Activated CD4-positive, alpha-beta T cell treated with anti-CD3 and anti-CD28 coated beads, Interleukin-2, amount 50 U/mL, for 48 hours (primary cell): ENCODE measurements at regions not wholly inside any gene's neighbourhood (a gene's known extent, or its start where the extent isn't known, plus 50 kb on each side); places are given as distances from the start of the nearest gene placed in this dataset.
"Not testable (repeated sequence)": the region's sequence is repeated elsewhere in the genome, so short reads cannot be mapped to it uniquely, and the experiment has no call there.

Experiments
- DNase-seq, 2 experiments: peaks; one replicate each; pipeline ENCODE4 v3.0.0-alpha.2; 2020

DNA sequence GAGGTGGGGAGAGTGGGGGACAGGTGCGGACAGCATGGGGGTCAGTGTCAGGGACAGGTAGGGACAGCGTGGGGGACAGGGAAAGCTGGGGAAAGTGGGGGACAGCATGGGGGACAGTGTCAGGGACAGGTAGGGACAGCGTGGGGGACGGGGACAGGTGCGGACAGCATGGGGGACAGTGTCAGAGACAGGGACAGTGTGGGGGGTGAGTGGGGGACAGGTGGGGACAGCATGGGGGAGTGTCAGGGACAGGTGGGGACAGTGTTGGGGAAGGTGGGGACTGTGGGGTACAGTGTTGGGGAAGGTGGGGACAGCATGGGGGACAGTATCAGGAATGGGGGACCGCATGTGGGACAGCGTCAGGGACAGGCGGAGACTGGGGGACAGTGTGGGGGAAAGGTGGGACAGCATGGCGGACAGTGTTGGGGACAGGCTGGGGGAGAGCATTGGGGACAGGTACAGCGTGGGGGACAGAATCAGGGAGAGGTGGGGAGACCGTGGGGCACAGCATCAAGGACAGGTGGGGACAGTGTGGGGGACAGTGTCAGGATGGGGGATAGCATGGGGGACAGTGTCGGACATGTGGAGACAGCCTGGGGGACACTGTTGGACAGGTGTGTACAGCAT, 96.1 kb downstream of the TMEM121 start:
- no peak for DNase-seq

DNA sequence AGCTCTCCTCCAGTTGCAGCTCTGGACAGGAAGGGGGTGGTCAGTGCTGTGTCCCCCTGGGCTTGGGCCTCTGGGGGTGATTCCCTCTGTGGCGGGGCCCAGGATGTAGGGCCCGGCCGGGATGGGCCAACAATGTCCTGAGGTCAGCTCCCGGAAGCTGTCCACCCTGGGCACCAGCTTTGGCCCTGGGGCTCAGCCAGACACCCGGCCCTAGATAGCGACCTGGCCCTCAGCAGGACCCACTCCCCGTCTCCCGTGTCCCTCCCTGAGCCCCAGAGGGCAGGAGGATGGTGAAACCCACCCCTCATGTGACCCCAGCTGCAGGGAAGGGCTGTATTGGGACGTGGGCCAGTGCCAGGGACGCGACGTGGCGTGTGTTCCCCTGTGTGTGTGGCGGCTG, 96.8 kb downstream of the TMEM121 start:
- not testable (repeated sequence) for DNase-seq

DNA sequence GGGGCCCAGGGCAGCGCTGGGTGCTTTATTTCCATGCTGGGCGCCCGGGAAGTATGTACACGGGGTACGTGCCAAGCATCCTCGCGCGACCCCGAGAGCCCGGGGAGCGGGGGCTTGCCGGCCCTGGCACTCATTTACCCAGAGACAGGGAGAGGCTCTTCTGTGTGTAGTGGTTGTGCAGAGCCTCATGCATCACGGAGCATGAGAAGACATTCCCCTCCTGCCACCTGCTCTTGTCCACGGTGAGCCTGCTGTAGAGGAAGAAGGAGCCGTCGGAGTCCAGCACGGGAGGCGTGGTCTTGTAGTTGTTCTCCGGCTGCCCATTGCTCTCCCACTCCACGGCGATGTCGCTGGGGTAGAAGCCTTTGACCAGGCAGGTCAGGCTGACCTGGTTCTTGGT, 98.0 kb downstream of the TMEM121 start:
- DNase-seq = not testable (repeated sequence)

DNA sequence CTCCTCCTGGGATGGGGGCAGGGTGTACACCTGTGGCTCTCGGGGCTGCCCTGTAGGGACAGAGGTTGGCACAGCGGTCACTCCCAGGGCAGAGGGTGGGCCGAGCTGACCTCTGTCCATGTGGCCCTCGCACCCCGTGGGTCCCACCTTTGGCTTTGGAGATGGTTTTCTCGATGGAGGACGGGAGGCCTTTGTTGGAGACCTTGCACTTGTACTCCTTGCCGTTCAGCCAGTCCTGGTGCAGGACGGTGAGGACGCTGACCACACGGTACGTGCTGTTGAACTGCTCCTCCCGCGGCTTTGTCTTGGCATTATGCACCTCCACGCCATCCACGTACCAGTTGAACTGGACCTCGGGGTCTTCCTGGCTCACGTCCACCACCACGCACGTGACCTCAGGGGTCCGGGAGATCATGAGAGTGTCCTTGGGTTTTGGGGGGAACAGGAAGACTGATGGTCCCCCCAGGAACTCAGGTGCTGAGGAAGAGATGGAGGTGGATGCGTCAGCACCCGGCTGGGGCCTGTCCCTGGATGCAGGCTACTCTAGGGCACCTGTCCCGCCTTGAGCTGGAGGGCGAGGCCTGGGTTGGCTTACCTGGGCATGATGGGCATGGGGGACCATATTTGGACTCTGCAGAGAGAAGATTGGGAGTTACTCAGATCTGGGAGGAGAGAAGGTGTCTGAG, 98.5 kb downstream of the TMEM121 start:
- DNase-seq = not testable (repeated sequence)

DNA sequence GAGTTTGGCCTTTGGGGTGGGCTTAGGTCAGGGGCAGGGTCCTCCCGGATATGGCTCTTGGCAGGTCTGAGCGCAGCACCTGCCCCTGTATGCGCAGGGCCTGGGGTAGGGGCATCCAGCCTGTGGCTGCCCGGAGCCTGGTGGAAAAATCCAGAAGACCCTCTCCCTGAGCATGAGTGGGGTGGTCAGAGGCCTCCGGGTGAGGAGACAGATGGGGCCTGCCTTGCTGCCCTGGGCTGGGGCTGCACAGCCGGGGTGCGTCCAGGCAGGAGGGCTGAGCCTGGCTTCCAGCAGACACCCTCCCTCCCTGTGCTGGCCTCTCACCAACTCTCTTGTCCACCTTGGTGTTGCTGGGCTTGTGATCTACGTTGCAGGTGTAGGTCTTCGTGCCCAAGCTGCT, 99.1 kb downstream of the TMEM121 start:
- not testable (repeated sequence) for DNase-seq

DNA sequence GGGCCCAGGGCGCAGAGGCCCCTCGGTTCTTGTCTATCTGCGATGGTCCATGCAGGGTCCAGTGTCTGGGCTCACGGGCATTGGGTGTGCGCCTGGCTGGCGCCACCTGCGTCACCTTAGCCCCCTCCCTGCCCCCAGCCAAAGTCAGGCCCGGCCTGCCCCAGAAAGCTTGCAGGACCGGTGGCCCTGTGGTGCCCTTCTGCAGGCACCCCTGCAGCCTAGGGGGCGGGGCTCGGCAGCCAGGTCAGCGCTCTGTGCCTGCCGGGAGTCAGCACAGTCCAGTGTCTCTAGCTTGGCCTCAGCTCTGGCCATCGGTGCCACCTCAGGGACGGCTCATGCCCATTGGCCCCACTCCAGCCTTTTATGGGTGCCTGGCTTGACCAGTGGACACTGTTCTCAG, 99.7 kb downstream of the TMEM121 start:
- DNase-seq = not testable (repeated sequence)

DNA sequence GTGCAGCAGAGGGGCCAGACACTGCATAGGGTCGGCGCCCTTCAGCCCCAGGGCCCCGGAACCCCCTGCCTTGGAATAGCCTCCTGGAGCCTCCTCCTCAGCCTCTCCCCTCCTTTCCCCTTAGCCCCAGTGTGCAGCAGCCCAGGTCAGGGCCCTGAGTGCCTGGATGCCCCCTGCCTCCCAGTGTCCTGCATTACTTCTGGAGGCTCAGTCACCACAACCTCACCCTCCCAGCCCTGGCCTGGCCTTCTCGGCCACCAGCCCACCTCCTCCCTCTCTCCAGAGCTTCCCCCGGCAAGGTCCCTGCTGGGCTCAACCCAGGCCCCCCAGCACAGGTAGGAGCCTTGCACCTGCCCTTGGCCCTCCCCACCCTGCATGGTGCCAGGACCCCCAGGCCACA, 100.3 kb downstream of the TMEM121 start:
- DNase-seq = not testable (repeated sequence)

DNA sequence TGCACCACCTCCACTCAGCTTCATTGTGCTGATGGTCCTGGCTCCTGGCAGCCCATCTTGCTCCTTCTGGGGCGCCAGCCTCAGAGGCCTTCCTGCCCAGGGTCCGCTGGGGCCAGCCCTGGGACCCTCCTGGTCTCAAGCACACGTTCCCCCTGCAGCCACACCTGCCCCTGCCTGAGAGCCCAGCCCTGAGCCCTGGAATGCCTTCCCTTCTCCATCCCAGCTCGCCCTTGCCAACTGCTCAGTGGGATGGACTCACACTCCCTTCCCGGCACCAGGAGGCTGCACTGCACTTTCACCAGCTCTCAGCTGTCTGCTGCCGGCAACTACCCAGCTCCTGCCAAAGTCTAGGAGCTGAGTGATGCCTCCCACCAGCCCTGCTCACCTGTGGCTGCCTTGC, 100.9 kb downstream of the TMEM121 start:
- not testable (repeated sequence) for DNase-seq

DNA sequence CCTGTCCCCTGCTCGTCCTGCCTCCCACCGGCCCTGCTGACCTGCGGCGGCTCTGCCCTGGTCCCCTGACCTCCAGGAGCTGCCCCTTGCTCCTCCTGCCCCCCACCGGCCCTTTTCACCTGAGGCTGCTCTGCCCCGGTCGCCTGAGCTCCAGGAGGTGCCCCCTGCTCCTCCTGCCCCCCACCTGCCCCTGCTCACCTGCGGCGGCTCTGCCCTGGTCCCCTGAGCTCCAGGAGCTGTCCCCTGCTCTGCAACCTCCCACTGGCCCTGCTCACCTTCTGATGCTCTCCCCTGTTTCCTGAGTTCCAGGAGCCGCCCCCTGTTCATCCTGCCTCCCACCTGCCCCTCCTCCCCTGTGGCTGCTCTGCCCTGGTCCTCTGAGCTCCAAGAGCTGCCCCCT, 101.3 kb downstream of the TMEM121 start:
- DNase-seq = no peak

DNA sequence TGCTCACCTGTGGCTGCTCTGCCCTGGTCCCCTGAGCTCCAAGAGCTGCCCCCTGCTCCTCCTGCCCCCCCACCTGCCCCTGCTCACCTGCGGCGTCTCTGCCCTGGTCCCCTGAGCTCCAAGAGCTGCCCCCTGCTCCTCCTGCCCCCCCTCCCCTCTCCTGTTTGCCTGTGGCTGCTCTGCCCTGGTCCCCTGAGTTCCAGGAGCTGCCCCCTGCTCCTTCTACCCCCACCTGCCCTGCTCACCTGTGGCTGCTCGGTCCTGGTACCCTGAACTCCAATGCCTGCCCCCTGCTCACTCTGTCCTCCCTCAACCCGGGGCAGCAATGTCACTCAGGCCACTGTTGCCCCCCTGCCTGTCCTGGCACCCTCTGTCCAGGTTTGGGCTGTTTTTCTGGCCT, 101.7 kb downstream of the TMEM121 start:
- not testable (repeated sequence) for DNase-seq

DNA sequence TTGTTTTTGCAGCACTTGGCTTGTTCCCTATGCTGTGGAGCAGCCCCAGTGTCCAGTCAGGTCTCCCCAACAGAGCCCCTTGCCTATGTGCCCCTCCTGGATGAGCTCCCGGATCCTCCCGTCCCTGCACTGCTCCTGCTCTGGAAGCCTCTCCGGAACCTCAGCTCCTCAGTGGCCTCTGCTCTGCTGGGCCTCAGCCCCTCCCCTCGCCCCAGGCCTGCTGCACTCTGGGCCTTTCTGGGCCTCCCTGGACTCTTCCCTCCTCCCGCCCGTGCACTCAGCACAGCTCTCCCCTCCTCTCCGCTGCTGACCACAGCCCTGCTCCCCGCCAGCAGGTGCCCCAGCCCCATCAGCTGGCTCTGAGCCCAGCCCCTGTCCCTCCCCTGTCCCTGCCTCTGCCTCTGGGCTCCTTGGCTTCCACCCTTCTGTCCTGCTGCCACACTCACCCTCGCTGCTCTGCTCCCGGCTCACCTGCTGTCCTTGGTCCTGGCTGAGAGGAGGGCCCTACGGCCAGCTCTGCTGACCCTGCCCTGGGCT, 102.2 kb downstream of the TMEM121 start:
- not testable (repeated sequence) for DNase-seq

DNA sequence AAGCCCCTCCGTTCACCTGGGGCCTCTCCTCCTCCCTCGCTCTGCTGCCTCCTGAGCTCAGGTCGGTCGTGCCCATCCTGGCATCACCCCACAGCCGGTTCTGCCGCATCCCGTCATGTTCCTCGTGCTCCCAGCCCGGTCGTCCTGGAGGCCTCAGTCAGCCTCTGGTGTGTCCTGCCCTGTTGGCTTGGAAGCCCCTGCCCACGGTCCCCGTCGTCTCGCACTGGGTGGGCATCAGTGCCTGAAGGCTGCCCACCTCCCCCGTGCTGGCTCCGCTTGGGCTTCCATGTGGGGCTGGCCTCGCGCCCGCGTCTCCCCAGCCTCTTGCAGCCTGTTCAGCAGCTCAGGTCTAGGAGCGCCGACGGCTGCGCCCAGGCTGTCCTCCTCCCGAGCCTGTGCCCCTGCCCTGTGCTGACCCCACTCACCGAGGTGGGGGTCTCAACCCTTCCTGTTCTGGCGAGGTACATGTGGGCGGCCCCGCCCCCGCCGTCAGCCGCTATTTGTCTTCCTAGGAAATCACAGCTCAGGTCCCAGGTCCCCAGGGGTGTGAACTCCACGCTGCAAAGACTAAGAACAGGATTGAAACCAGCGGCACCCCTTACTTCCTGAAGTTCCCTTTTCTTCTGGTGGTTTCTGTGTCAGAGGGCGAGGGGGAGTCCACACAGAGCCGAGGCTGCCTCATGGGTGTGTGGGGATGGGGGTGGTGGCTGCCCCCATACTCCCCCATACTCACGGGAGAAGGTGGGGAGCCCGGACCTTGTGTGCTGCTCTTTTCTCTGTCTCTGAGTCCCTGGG, 102.9 kb downstream of the TMEM121 start:
- not testable (repeated sequence) for DNase-seq

DNA sequence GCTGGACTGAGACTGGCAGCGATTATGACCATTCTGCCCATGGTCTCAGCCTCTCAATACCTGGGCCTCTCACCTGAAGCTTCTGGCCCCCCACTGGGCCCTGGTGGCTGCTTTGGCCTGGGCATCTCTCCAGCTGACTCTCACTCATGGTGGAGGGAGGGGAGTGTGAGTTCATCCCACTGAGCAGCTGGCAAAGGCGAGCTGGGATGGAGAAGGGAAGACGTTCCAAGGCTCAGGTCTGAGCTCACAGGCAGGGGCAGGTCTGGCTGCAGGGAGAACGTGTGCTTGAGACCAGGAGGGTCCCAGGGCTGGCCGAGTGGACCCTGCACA, 103.5 kb downstream of the TMEM121 start:
- no peak for DNase-seq

DNA sequence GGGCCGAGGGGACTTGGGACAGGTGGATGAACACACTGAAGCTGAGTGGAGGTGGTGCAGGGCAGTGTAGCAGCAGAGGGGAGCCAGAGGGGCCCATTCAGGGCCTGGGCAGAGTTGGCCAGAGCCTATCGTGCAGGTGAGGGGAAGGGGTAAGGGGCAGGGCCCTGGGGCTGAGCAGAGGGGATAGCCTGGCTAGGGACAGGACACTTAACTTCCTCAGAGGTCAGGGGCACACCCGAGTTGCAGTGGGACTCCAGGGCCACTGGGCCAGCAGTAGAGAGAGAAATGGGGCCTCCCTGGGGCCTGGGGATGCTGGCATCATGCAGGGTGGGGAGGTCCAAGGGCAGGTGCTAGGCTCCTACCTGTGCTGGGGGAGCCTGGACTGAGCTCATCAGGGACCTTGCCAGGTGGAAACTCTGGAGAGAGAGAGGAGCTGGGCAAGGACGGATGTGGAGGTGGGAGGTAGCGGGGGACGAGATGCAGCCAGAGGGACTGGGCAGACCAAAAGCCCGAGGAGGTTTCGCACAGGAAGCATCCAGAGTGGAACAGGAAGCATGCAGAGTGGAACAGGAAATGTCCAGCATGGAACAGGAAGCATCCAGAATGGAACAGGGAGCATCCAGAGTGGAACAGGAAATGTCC, 104.0 kb downstream of the TMEM121 start:
- DNase-seq = not testable (repeated sequence)

DNA sequence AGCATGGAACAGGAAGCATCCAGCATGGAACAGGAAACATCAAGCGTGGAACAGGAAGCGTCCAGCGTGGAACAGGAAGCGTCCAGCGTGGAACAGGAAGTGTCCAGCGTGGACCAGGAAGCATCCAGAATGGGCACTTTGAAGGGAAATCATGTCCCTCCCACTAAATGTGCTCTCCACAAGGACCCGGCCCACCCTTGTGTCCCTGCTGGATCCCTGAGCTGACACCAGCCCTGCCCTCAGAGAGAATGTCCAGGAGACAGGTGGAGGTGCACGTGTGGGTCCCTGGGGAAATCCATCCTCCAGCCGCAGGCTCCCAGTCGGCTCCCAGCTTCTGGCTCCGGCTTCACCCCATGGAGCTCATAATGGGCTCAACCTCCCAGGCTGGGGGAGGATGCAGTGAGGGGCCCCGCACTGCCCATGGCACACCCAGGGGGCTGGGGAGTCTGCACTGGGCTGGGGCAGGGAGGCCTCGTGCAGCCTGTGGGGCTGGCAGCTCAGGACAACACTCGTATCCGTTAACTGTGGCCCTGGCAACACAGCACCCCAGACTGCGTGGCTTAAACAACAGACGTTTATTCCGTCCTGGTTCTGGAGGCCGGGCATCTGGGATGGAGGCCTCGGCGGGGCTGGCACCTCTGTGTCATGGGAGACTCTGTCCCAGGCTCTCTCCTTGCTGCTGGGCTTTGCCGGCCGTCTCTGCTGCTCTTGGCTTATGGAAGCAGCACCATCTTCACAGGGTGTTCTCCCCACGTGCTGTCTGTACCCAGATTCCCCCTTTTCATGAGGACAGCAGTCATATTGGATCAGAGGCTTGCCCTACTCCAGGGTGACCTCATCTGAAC, 104.8 kb downstream of the TMEM121 start:
- not testable (repeated sequence) for DNase-seq

DNA sequence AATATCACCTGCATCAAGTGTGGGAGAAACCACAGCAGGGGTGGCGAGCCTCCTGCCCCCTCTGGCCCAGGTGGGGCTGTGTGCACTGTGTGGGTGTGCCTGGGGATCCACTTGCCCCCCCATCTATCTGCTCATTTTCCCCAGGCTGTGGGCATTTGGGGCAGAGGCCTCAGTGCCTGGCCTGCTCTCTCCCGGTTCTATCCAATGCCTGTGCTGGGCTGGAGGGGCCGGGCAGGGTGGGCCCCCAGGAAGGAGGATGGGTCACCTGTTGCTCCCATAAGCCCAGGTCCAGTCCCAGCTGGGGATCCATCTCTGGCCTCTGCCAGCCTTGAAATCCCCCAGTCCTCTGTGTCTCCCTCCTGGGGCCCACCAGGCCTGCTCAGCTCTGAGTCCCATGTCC, 105.6 kb downstream of the TMEM121 start:
- no peak for DNase-seq

DNA sequence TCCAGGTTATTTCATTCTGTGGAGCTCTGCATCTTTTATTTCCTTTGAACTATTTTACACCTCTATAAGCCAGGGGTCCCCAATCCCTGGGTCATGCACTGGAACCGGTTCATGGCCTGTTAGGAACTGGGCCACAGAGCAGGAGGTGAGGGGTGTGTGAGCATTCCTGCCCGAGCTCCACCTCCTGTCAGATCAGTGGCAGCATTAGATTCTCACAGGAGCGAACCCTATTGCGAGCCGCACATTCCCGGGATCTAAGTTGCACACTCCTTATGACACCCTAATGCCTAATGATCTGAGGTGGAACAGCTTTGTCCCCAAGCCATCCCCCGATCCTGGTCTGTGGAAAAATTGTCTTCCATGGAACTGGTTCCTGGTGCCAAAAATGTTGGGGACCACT, 107.2 kb downstream of the TMEM121 start:
- not testable (repeated sequence) for DNase-seq

DNA sequence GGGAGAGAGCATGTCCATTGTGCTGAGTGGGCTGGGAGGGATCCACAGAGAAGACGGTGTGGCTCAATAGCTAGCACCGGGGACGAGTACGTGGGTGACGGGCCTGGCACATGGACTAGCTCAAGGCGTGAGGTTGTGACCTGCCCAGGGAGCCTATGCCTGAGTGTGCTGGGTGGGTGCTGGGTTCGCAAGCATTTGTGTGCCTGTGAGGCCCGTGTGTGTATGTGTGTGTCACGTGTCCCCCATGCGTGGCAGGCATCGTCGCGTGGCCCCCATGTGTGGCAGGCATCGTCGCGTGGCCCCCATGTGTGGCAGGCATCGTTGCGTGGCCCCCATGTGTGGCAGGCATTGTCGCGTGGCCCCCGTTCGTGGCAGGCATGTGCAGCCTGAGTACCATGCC, 109.2 kb downstream of the TMEM121 start:
- DNase-seq = no peak

DNA sequence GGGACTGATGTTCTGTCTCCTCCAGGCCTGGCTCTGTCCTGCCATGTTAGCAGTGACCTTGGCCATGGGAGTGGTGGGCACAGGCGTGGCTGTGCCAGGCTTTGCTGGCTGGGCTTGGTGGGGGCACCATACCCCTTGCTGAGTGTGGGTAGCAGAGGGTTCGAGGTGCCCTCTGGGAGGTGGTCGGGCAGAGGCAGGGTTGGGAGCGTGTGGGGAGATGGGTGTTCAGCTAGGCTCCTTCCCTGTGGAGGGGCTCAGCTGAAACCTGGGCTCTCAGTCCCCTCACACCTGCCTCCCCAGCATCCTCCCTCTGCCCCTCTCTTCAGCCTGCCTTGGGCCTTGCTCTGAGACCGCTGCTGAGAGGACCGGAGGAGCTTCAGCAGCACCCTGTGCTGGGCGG, 109.6 kb downstream of the TMEM121 start:
- not testable (repeated sequence) for DNase-seq

DNA sequence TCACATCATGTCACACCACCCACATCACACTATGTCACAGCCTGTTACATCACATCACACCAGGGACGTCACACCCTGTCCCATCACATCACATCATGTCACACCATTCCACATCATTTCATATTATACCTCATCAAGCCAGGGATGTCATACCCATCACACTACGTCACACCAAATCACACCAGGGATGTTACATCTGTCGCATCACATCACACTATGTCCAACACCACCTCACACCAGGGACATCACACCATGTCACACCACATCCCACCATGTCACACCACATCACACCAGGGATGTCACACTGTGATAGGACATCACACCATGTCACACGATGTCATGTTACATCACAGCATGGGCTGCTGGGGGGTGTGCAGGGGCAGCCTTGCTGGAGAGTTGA, 110.6 kb downstream of the TMEM121 start:
- DNase-seq = no peak

DNA sequence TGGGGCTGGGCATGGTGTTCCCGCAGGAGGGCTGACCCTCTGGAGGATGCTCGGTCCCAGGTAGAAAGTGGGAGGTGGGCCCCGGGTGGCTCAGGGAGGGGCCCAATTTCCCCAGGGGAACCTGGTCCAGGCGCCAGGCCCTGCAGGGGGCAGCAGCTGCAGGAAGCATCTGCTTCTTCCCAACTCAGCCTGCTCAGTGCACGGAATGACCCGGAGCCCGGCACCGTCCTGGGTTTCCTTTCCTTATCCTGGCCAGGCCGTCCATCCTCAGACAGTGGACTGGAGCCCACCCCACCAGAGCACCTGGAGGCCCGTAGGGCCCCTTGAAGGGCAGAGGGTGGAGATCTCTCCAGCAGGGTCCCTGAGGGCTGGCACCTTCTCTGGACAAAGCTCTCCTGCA, 111.0 kb downstream of the TMEM121 start:
- not testable (repeated sequence) for DNase-seq
